Panc1 (cell line): ENCODE measurements at regions not wholly inside any gene's neighbourhood (a gene's known extent, or its start where the extent isn't known, plus 50 kb on each side); places are given as distances from the start of the nearest gene placed in this dataset.

Source experiments
- ATAC-seq: fragments of 200-7000 bp; cut with Tn5 transposase; 2 replicates; pipeline ENCODE4 v1.9.1; 2020; ENCODE audit warnings: mild to moderate bottlenecking, moderate library complexity
- BruUV-seq: library from RNA; stranded (reverse); fragments of 400-500 nt; replicated peaks from 2 replicates; lab custom pipeline; 2021; lab: Mats Ljungman, UMichigan
- CTCF ChIA-PET: fragments of 300-600 bp; sonication (Branson Sonifier 250); formaldehyde crosslinking; loops from one replicate; lab custom pipeline; 2022; ENCODE audit warnings: antibody characterized with exemption; lab: Charles Lee
- POLR2A ChIA-PET: fragments of 300-600 bp; sonication (Branson Sonifier 250); formaldehyde crosslinking; loops from one replicate; lab custom pipeline; 2022; ENCODE audit warnings: antibody characterized with exemption; lab: Charles Lee
- DNase-seq: peaks from one replicate; pipeline ENCODE4 v3.0.0-alpha.2; 2010; ENCODE audit warnings: low read depth, low spot score
- H3K27ac ChIP-seq: 2 replicates; pipeline ENCODE4 v1.5.1; 2011; ENCODE audit warnings: mild to moderate bottlenecking, low read length, inconsistent platforms
- H3K27me3 ChIP-seq: fragments of 200-500 bp; sonication (Bioruptor generic); 2 replicates; pipeline ENCODE4 v1.6.0; 2014; ENCODE audit warnings: low read length, inconsistent platforms; ENCODE audit not compliant: control insufficient read depth, insufficient read depth
- H3K36me3 ChIP-seq: fragments of 200-500 bp; sonication (Bioruptor generic); 2 replicates; pipeline ENCODE4 v1.5.1; 2014; ENCODE audit warnings: inconsistent platforms, mild to moderate bottlenecking, low read length, moderate library complexity; ENCODE audit not compliant: control insufficient read depth, insufficient read depth
- H3K4me1 ChIP-seq: 2 replicates; pipeline ENCODE4 v1.5.1; 2011; ENCODE audit warnings: inconsistent platforms, mild to moderate bottlenecking, low read length, moderate library complexity; ENCODE audit not compliant: control insufficient read depth, insufficient read depth
- H3K4me3 ChIP-seq, 2 experiments: 2 replicates each; pipeline ENCODE4 v1.5.1; 2011 to 2012; ENCODE audit warnings: low read depth in 2 of 2, low read length in 2 of 2, mild to moderate bottlenecking in 2 of 2, inconsistent platforms in 1 of 2, moderate library complexity in 1 of 2
- H3K9me3 ChIP-seq: fragments of 200-500 bp; sonication (Bioruptor generic); 2 replicates; pipeline ENCODE4 v1.5.1; 2014; ENCODE audit warnings: low read depth, mild to moderate bottlenecking, inconsistent platforms, low read length, moderate library complexity; ENCODE audit not compliant: control insufficient read depth, insufficient read depth
- POLR2AphosphoS5 ChIP-seq: IDR thresholded peaks from 2 replicates; pipeline ENCODE4 v1.6.1; 2012; ENCODE audit warnings: mild to moderate bottlenecking, low read depth, low read length, moderate library complexity
- REST ChIP-seq, 2 experiments: IDR thresholded peaks; 2 replicates each; pipeline ENCODE4 v1.6.1; 2011 to 2012; ENCODE audit warnings: low read depth in 2 of 2, control low read depth in 1 of 2, low read length in 1 of 2, mild to moderate bottlenecking in 1 of 2, moderate library complexity in 1 of 2; ENCODE audit not compliant: insufficient read depth in 1 of 2
- SIN3A ChIP-seq: IDR thresholded peaks from 2 replicates; pipeline ENCODE4 v1.6.1; 2012; ENCODE audit warnings: low read depth, mild to moderate bottlenecking, low read length, moderate library complexity, borderline replicate concordance; ENCODE audit not compliant: insufficient read depth
- TCF7L2 ChIP-seq: IDR thresholded peaks from 2 replicates; pipeline ENCODE4 v1.6.1; 2011; ENCODE audit warnings: mild to moderate bottlenecking, low read depth, low read length, inconsistent platforms
- in situ Hi-C: cut with HindIII; loops from 2 replicates; pipeline ENCODE4 v1.10.0; 2016; ENCODE audit warnings: low sequenced_read_pairs, low pct_unique_long_range_greater_than_20kb
- intact Hi-C: fragments of 100-400 bp; cut with micrococcal nuclease; formaldehyde crosslinking; loops from one replicate; pipeline ENCODE4 v1.10.0; 2022; ENCODE audit not compliant: unreplicated experiment
- TF ChIP-seq, protein P1 (sequence below): fragments of 450-650 bp; IDR thresholded peaks from 2 replicates; pipeline ENCODE4 v1.5.1; 2017; ENCODE audit warnings: mild to moderate bottlenecking

DNA sequence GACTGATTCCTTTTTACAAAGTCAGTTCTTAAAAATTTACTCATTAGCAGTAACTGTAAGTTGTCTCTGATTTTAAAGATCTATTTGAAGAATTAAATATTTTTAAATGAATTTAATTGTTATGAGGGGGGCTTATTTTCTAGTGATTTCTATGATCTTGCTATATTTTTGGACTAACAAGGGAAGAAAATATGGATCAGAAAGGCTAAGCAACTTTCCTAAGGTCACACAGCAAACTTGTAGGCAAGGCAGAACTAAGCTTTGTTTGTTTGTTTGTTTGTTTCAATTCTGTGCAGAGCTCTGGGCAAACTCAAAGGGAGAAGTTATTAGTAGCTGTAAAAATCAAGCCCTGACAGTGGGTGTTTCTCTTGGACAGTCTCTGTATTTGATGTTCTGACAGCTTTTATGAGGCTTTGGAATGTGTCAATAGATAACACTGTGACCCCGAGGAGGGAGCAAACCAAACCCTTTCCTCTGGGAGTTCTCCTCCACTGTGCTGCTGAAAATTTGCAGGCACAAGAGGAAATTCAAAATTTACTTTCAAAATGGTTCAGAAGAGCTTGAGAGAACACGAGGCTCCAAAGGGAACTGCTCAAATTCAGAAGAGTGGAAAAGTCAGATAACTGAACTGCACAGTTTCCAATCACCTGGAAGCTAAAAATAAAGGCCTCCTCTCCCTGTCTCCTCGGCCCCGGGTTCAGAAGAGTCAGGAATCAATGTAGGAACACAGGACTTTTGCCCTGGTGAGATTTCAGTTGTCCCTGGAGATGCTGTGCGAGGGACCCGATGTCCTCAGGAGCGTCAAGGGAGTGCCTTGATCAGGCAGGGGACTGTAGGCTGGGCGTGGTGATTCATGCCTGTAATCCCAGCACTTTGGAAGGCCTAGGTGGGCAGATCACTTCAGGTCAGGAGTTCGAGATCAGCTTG is 325.7 kb downstream of the GATA3 start:
- no TSS peak for BruUV-seq
- Histone ChIP-seq H3K4me3 (no peak overlapping the region), H3K36me3 (no peaks in the 10 kb centered on the region), H3K4me1 (no peaks in the 10 kb centered on the region; the same call in 1 of the 2 replicates), H3K9me3 (no peaks in the 10 kb centered on the region), H3K27me3 (no peaks in the 10 kb centered on the region), H3K27ac (no peak overlapping the region; the same call in 1 of the 2 replicates)
- in situ Hi-C loops, result no loop called here
- DNase-seq (no peak), ATAC-seq (no peak)
- intact Hi-C loops, result no loop called here
- ChIA-PET POLR2A (no interaction called here), CTCF (interaction anchor here (1.2 kb wide), 1 partner anchor 508 kb away, joined by 3 read pairs; no protein-coding TSS in a partner anchor)
- TF ChIP-seq, protein P1, sequence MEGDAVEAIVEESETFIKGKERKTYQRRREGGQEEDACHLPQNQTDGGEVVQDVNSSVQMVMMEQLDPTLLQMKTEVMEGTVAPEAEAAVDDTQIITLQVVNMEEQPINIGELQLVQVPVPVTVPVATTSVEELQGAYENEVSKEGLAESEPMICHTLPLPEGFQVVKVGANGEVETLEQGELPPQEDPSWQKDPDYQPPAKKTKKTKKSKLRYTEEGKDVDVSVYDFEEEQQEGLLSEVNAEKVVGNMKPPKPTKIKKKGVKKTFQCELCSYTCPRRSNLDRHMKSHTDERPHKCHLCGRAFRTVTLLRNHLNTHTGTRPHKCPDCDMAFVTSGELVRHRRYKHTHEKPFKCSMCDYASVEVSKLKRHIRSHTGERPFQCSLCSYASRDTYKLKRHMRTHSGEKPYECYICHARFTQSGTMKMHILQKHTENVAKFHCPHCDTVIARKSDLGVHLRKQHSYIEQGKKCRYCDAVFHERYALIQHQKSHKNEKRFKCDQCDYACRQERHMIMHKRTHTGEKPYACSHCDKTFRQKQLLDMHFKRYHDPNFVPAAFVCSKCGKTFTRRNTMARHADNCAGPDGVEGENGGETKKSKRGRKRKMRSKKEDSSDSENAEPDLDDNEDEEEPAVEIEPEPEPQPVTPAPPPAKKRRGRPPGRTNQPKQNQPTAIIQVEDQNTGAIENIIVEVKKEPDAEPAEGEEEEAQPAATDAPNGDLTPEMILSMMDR, result no peak
- TF ChIP-seq REST (IDR thresholded peaks at IDR 0.05; ENCODE audit: insufficient read depth in 1 of 2, low read depth in 2 of 2, low read length in 1 of 2) (no peak), POLR2AphosphoS5 (no peak), TCF7L2 (0 out of 2 replicates have a peak, but pooled peaks have one; percentile 37)

DNA sequence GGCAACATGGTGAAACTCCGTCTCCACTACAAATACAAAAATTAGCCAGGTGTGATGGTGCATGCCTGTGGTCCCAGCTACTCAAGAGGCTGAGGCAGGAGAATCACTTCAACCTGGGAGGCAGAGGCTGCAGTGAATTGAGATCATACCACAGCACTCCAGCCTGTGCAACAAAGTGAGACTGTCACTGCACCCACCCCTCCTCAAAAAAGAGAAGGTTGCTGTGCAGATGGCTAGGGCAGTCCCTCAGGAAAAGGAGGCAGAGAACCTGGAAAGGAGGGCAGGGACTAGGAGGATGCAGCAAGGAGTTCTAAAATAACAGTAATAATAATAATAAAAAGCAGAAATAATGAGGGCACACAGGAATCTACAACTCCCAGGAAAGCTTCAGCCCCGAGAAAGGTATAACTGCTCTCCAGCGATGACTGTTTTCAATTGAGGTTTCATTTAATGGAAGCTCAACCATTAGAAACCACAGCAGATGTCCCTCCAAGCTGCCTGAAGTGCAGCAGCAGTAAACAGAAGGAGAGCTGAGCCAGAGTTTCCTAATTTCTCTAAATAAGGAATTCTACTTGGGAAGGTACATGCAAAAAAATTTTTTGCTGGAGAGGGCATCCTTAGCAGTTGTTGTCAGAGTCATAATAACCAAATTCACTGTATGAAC is 326.5 kb downstream of the GATA3 start:
- Histone ChIP-seq H3K9me3 (no peaks in the 10 kb centered on the region), H3K4me3 (no peak overlapping the region), H3K36me3 (no peaks in the 10 kb centered on the region), H3K27me3 (no peaks in the 10 kb centered on the region), H3K27ac (no peak overlapping the region; the same call in 1 of the 2 replicates), H3K4me1 (no peaks in the 10 kb centered on the region; the same call in 1 of the 2 replicates)
- ChIA-PET CTCF (interaction anchor here (1.2 kb wide), 1 partner anchor 509 kb away, joined by 3 read pairs; no protein-coding TSS in a partner anchor), POLR2A (no interaction called here)
- intact Hi-C loops (no loop called here), in situ Hi-C loops (no loop called here)
- ATAC-seq (no peak), DNase-seq (no peak)
- no peak for TF ChIP-seq POLR2AphosphoS5
- TF ChIP-seq, protein P1, result no peak
- TF ChIP-seq SIN3A, result no peak
- no TSS peak for BruUV-seq
